GM12874 (cell line): ENCODE measurements at regions not wholly inside any gene's neighbourhood (a gene's known extent, or its start where the extent isn't known, plus 50 kb on each side); places are given as distances from the start of the nearest gene placed in this dataset.

Experiments
- TF ChIP-seq, protein P1 (sequence below): IDR thresholded peaks from 2 replicates; pipeline ENCODE4 v1.5.1; 2011; ENCODE audit warnings: low read depth, mild to moderate bottlenecking, control low read depth, low read length, moderate library complexity; ENCODE audit not compliant: insufficient read depth

GRCh38 chr5:174482607-174483024 lies 241.8 kb upstream of the MSX2 start:
- TF ChIP-seq, protein P1, sequence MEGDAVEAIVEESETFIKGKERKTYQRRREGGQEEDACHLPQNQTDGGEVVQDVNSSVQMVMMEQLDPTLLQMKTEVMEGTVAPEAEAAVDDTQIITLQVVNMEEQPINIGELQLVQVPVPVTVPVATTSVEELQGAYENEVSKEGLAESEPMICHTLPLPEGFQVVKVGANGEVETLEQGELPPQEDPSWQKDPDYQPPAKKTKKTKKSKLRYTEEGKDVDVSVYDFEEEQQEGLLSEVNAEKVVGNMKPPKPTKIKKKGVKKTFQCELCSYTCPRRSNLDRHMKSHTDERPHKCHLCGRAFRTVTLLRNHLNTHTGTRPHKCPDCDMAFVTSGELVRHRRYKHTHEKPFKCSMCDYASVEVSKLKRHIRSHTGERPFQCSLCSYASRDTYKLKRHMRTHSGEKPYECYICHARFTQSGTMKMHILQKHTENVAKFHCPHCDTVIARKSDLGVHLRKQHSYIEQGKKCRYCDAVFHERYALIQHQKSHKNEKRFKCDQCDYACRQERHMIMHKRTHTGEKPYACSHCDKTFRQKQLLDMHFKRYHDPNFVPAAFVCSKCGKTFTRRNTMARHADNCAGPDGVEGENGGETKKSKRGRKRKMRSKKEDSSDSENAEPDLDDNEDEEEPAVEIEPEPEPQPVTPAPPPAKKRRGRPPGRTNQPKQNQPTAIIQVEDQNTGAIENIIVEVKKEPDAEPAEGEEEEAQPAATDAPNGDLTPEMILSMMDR = no peak

DNA sequence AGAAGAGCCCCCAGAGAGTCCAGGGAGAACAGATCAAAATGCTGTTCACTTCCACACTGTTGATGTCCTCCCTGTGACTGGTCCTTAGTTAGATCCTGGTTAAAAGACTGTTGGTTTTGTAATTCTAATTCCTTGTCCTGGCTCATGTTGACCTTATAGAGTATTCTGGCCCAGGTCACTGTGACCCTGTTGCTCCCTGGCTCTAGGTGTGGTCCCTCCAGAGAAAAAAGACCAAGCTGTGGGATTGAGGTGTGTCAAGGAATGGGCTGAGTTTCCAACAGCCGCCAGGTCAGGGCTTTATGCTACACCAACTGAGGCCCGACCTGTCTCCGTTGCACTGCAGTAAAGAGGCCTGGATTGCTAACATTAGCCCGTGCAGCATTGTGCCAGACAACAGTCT lies 241.0 kb upstream of the MSX2 start:
- TF ChIP-seq, protein P1 = no peak

DNA sequence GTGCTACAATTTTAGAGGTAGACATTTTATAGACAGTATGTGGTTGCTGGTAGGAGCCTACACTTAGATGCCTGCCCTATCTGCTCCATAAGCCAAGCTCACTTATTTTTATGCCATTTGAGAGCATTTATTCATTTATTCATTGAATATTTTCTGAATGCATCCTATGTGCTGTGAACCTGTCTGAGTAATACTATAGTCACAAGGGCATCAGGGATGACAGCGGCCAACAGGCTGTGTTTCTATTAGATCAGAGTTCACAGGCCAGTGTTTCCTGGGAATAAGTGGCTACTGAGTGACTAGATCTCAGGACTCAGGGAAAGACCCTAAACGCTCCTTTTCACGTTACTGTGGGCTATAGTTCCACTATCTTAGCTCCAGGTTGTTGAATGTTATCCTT lies 235.2 kb upstream of the MSX2 start:
- TF ChIP-seq, protein P1 = no peak

DNA sequence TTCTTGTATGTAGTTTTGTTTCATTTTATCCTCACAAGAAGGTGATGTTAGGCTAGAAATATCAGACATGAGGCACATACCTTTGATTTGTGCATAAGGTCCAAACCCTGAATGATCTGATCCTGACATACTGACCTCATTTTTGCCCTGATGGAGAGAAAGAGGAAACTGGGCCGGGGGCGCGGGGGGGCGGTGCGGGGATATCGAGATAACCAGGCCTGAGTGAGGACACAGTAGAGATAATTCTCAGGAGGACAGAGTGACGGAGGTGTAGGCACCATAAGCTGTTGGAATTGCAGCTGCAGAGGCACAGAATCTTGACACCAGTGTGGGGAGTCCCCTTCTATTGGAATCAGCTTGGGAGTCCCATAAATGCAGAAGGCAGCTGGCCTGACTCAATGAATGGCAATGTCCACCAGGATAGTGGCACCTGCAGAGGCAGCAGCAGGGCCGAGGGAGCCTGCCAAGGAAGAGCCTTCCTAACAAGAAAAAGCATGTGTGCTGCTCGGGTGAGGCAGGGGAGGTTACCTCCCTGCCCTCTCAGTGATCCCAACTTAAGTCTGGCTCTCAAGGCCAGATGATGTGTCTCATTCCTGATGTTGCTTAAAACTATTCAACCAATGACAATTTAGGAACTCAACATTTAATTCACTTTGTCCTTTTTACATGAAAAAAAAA lies 234.3 kb upstream of the MSX2 start:
- TF ChIP-seq, protein P1 = no peak

GRCh38 chr5:174490728-174491127 lies 233.7 kb upstream of the MSX2 start:
- TF ChIP-seq, protein P1 = no peak

- TF ChIP-seq, protein P1 = no peak
Measured at GRCh38 chr5:174491265-174491664, 233.1 kb upstream of the MSX2 start.

DNA sequence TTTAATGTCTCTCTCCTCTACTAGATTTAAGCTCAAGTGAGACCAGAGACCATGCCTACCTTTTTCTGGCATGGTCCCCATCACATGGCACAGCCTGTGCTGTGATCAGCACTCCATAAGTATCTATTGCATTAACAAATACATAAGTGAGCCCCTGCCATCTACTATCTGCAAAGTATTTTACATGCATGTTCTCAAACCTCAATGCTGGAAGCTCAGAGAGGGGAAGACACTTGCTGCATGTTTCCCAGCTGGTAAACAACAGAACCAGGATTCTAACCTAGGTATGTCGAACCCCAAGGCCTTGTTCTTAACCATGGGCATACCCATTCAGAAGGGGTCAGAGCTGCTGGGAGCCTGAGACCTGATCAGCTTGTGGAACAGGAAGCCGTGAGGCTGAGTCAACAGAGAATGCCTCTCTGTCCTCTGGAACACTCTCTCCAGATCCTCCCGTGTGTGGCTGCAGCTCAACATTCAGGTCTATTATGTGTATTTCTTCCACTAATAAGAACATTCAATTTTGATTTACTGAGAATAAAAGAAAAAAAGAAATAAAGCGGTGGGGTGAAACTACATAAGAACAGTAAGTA lies 232.5 kb upstream of the MSX2 start:
- TF ChIP-seq, protein P1 = no peak
